Nephron (organoid): ENCODE measurements at regions not wholly inside any gene's neighbourhood (a gene's known extent, or its start where the extent isn't known, plus 50 kb on each side); places are given as distances from the start of the nearest gene placed in this dataset.

ENCODE experiments used
- H3K27ac Mint-ChIP-seq, 3 experiments: 2 replicates each; pipeline ENCODE4 v1.8.0; 2020; ENCODE audit warnings: mixed read lengths in 3 of 3, mild to moderate bottlenecking in 2 of 3, moderate library complexity in 1 of 3
- H3K27me3 Mint-ChIP-seq: 2 replicates; pipeline ENCODE4 v1.8.0; 2021; ENCODE audit warnings: low read depth, mild to moderate bottlenecking, moderate library complexity, mixed read lengths
- H3K36me3 Mint-ChIP-seq: 2 replicates; pipeline ENCODE4 v1.8.0; 2020; ENCODE audit warnings: low read depth, mixed read lengths
- H3K4me1 Mint-ChIP-seq: 2 replicates; pipeline ENCODE4 v1.8.0; 2020; ENCODE audit warnings: mixed read lengths
- H3K4me3 Mint-ChIP-seq, 3 experiments: 2 replicates each; pipeline ENCODE4 v1.8.0; 2020; ENCODE audit warnings: mild to moderate bottlenecking in 3 of 3, mixed read lengths in 3 of 3, moderate library complexity in 2 of 3
- H3K9me3 Mint-ChIP-seq: 2 replicates; pipeline ENCODE4 v1.8.0; 2020; ENCODE audit warnings: mixed read lengths
- CTCF ChIP-seq, 3 experiments: fragments of 200-600 bp; sonication (generic); IDR thresholded peaks; one replicate each; pipeline ENCODE4 v1.5.0; 2021; ENCODE audit warnings: antibody characterized with exemption in 3 of 3; ENCODE audit not compliant: unreplicated experiment in 3 of 3

GRCh38 chr9:84151640-84152039, 171.0 kb downstream of the RMI1 start:
- Mint-ChIP-seq H3K27ac (no peak overlapping the region), H3K27me3 (no peaks in the 10 kb centered on the region), H3K9me3 (no peaks in the 10 kb centered on the region), H3K36me3 (no peaks in the 10 kb centered on the region), H3K4me1 (peaks cover 15% of the 10 kb centered on the region), H3K4me3 (no peak overlapping the region)
- no peak for TF ChIP-seq CTCF (IDR thresholded peaks at IDR 0.05; ENCODE audit: unreplicated experiment in 3 of 3)

DNA sequence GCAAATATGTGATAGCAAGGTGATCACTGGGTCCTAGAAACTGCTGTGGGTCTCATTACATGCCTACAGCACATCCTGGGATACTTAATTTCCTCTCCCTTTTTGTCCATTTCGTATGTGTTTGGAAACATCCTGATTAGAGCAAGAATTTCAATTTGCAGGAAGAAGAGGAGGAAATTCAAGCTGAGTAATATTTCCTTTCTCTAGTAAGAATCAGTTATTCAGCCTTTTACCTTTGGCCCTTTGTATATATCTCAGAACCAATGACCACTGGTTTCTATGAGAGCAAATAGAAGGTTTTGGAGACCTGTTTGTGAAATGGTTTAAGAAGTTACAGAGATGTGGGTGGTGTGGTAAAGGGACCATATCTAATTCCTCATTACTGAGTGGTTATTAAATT, 171.6 kb downstream of the RMI1 start:
- no peak for TF ChIP-seq CTCF (IDR thresholded peaks at IDR 0.05; ENCODE audit: unreplicated experiment in 3 of 3)
- H3K9me3 Mint-ChIP-seq: no peaks in the 10 kb centered on the region
- no peaks in the 10 kb centered on the region for H3K36me3 Mint-ChIP-seq
- H3K4me3 Mint-ChIP-seq: no peak overlapping the region
- peaks cover 9% of the 10 kb centered on the region for H3K4me1 Mint-ChIP-seq
- H3K27me3 Mint-ChIP-seq: no peaks in the 10 kb centered on the region
- no peak overlapping the region for H3K27ac Mint-ChIP-seq

GRCh38 chr9:84153885-84154284, 173.3 kb downstream of the RMI1 start:
- Mint-ChIP-seq H3K27ac (no peak overlapping the region), H3K36me3 (no peaks in the 10 kb centered on the region), H3K27me3 (no peaks in the 10 kb centered on the region), H3K4me3 (no peak overlapping the region), H3K4me1 (no peaks in the 10 kb centered on the region), H3K9me3 (no peaks in the 10 kb centered on the region)
- no peak for TF ChIP-seq CTCF (IDR thresholded peaks at IDR 0.05; ENCODE audit: unreplicated experiment in 3 of 3)

GRCh38 chr9:84154320-84154719, 173.7 kb downstream of the RMI1 start:
- Mint-ChIP-seq H3K27ac (no peak overlapping the region), H3K36me3 (no peaks in the 10 kb centered on the region), H3K9me3 (no peaks in the 10 kb centered on the region), H3K27me3 (no peaks in the 10 kb centered on the region), H3K4me1 (no peaks in the 10 kb centered on the region), H3K4me3 (no peak overlapping the region)
- TF ChIP-seq CTCF (IDR thresholded peaks at IDR 0.05; ENCODE audit: unreplicated experiment in 3 of 3): no peak

DNA sequence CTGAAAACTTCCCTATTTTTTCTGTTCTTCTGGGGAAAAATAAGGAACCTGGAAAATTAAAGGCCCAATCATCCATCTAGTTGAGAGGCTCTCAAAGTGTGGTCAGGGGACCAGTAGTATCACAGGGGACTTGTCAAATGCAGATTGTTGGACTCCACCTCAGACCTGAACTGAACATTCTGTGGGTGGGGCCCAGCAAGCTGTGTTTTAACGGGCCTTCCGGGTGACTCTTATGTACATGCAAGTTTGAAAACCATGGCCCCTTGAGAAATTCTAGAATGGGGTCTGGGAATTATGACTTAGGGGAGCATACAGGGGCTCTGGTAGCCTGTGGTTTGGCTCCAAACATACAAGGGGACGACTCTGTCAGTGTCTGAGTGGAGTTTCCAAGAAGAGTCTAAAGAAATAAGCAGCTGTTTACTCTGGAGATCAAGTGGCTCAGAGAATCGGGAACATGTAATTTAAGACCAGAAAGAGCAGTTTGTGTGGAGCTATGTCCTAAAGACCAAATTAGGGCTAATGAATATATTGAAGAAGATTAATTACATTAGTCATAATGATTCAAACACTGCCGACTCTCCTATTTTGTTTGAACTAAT, 177.4 kb downstream of the SLC28A3 start:
- no peak for TF ChIP-seq CTCF (IDR thresholded peaks at IDR 0.05; ENCODE audit: unreplicated experiment in 3 of 3)
- Mint-ChIP-seq H3K4me1 (peaks cover 43% of the 10 kb centered on the region), H3K27me3 (peaks cover 10% of the 10 kb centered on the region), H3K4me3 (peak overlapping the region in 2 of 3 experiments; percentile 7 to 15), H3K36me3 (no peaks in the 10 kb centered on the region), H3K27ac (peak overlapping the region; percentile 41 to 78 (median 63)), H3K9me3 (no peaks in the 10 kb centered on the region)

DNA sequence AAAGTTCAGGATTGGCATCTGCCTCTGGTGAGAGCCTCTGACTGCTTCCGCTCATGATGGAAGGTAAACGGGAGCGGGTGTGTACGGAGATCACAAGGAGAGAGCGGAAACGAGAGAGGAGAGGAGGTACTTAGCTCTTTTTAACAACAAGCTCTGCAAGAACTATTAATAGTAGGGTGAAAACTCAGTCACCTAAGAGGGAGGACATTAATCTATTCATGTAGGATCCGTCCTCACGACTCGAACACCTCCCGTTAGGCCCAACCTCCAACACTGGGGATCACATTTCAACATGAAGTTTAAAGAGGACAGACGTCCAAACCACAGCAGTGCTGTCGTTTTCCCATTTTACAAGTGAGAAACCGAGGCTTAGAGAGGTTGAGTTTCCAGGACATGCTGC, 173.7 kb downstream of the SLC28A3 start:
- no peak overlapping the region for H3K27ac Mint-ChIP-seq
- H3K27me3 Mint-ChIP-seq: peaks cover 10% of the 10 kb centered on the region
- H3K36me3 Mint-ChIP-seq: no peaks in the 10 kb centered on the region
- peaks cover 49% of the 10 kb centered on the region for H3K4me1 Mint-ChIP-seq
- H3K4me3 Mint-ChIP-seq: no peak overlapping the region
- no peak for TF ChIP-seq CTCF (IDR thresholded peaks at IDR 0.05; ENCODE audit: unreplicated experiment in 3 of 3)
- no peaks in the 10 kb centered on the region for H3K9me3 Mint-ChIP-seq
